ENCODE measurements at regions not wholly inside any gene's neighbourhood (a gene's known extent, or its start where the extent isn't known, plus 50 kb on each side); places are given as distances from the start of the nearest gene placed in this dataset.
"Not testable (repeated sequence)": the region's sequence is repeated elsewhere in the genome, so short reads cannot be mapped to it uniquely, and the experiment has no call there.

GRCh38 chr11:38339835-38340440 is 1741.9 kb upstream of the RAG2 start:
- H3K4me1 Mint-ChIP-seq (ENCODE audit: low read depth): no peaks in the 10 kb centered on the region
- no peak overlapping the region for H3K4me3 Mint-ChIP-seq
- no peak for TF ChIP-seq CTCF (IDR thresholded peaks at IDR 0.05)
- no peaks in the 10 kb centered on the region for H3K27me3 Mint-ChIP-seq
- no peak overlapping the region for H3K27ac Mint-ChIP-seq
- DNase-seq: no peak
- intact Hi-C loops (cut with micrococcal nuclease): no loop called here
- H3K9me3 Mint-ChIP-seq: peaks cover 19% of the 10 kb centered on the region
- H3K36me3 Mint-ChIP-seq (ENCODE audit: low read depth): no peaks in the 10 kb centered on the region
- CTCF ChIA-PET: no interaction called here
- no peak for ATAC-seq
- POLR2A ChIA-PET: no interaction called here

DNA sequence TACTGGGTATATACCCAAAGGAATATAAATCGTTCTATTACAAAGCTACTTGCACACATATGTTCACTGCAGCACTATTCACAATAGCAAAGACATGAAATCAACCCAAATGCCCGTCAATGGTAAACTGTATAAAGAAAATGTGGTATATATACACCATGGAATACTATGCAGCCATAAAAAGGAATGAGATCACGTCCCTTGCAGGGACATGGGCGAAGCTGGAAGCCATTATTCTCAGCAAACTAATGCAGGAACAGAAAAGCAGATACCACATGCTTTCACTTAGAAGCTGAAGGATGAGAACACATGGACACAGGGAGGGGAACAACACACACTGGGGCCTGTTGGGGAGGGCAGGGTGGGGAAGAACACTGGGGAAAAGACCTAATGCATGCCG is 1740.0 kb upstream of the RAG2 start:
- intact Hi-C loops (cut with micrococcal nuclease); ATAC-seq; H3K27me3 Mint-ChIP-seq; H3K4me3 Mint-ChIP-seq; CTCF ChIA-PET; H3K27ac Mint-ChIP-seq; DNase-seq; H3K36me3 Mint-ChIP-seq (ENCODE audit: low read depth); POLR2A ChIA-PET; H3K4me1 Mint-ChIP-seq (ENCODE audit: low read depth): not testable (repeated sequence)
- peaks cover 18% of the 10 kb centered on the region for H3K9me3 Mint-ChIP-seq

- no peak overlapping the region for H3K4me3 Mint-ChIP-seq
- no peaks in the 10 kb centered on the region for H3K4me1 Mint-ChIP-seq (ENCODE audit: low read depth)
- no peaks in the 10 kb centered on the region for H3K36me3 Mint-ChIP-seq (ENCODE audit: low read depth)
- intact Hi-C loops (cut with micrococcal nuclease): no loop called here
- ChIA-PET POLR2A (no interaction called here), CTCF (no interaction called here)
- no peak for TF ChIP-seq CTCF (IDR thresholded peaks at IDR 0.05)
- DNase-seq: no peak
- no peak overlapping the region for H3K27ac Mint-ChIP-seq
- H3K27me3 Mint-ChIP-seq: no peaks in the 10 kb centered on the region
- ATAC-seq: no peak
- peaks cover 17% of the 10 kb centered on the region for H3K9me3 Mint-ChIP-seq
These were observed 1734.0 kb upstream of the RAG2 start for GRCh38 chr11:38332046-38332445.

DNA sequence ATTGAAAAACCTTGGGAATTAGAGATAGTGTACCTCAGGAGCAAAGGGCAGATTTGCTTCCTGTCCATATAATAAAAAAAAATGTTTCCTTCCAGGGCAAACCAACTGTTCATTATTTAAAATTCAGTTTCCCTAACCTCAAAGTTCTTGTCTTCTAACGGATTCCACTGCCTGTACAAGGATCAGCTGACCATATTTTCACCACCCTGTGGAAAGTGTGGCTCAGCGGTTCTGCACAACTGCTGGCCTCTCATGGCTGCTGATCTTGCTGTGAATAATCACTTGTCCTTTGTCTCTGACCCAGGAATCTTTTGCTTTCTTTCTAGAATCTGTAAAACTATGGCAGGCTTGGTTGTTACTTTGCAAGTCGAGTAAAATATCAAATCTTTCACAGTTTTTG is 1732.5 kb upstream of the RAG2 start:
- Mint-ChIP-seq H3K9me3 (peaks cover 9% of the 10 kb centered on the region), H3K4me3 (no peak overlapping the region), H3K27me3 (no peaks in the 10 kb centered on the region), H3K4me1 (ENCODE audit: low read depth) (no peaks in the 10 kb centered on the region), H3K27ac (no peak overlapping the region), H3K36me3 (ENCODE audit: low read depth) (no peaks in the 10 kb centered on the region)
- no peak for TF ChIP-seq CTCF (IDR thresholded peaks at IDR 0.05)
- POLR2A ChIA-PET: no interaction called here
- DNase-seq (no peak), ATAC-seq (no peak)
- CTCF ChIA-PET: no interaction called here
- intact Hi-C loops (cut with micrococcal nuclease): no loop called here

DNA sequence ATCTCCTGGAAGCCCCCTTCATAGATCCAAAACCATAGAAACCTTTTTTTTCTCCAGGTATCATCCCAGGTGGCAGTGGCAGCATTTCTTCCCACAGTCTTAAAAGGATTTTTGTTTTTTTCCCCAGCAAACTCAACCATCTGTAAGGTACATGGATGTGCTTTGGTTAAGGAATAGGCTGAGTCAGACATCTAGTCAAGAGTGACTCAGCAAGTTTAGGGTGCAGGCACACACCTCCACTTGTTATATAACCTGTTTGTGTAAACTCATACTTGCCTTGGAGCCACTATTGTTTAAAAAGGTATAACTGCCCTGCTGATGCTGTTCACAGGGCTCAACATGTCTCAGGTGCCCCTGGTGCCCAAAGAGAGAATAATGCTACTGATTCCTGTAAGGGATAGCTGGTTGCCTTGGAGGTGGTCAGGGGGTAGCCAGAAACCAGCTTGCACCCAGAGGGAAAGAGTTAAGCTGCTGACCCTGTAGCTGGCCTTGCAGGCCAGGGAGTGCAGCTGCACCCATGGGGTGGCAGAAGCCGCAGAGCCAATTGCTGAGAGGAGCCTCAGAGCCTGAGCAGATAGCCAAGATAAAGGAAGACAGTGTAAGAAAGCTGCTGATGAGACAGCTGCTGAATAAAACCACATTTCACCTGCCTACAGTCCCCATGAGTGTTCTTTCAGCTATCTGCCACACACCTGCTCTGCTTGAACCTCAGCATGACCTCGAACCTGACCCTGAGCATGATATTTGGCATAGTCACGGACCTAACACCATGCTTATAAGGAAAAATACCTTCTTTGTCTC is 1726.1 kb upstream of the RAG2 start:
- ChIA-PET POLR2A (no interaction called here), CTCF (no interaction called here)
- H3K4me1 Mint-ChIP-seq (ENCODE audit: low read depth): no peaks in the 10 kb centered on the region
- H3K27ac Mint-ChIP-seq: no peak overlapping the region
- ATAC-seq (no peak), DNase-seq (no peak)
- no peaks in the 10 kb centered on the region for H3K27me3 Mint-ChIP-seq
- no peak for TF ChIP-seq CTCF (IDR thresholded peaks at IDR 0.05)
- H3K4me3 Mint-ChIP-seq: no peak overlapping the region
- no peaks in the 10 kb centered on the region for H3K36me3 Mint-ChIP-seq (ENCODE audit: low read depth)
- intact Hi-C loops (cut with micrococcal nuclease): no loop called here
- H3K9me3 Mint-ChIP-seq: peaks cover 20% of the 10 kb centered on the region

Data from activated CD8-positive, alpha-beta T cell treated with anti-CD3 and anti-CD28 coated beads for 36 hours (primary cell).